ENCODE measurements at regions not wholly inside any gene's neighbourhood (a gene's known extent, or its start where the extent isn't known, plus 50 kb on each side); places are given as distances from the start of the nearest gene placed in this dataset.

DNA sequence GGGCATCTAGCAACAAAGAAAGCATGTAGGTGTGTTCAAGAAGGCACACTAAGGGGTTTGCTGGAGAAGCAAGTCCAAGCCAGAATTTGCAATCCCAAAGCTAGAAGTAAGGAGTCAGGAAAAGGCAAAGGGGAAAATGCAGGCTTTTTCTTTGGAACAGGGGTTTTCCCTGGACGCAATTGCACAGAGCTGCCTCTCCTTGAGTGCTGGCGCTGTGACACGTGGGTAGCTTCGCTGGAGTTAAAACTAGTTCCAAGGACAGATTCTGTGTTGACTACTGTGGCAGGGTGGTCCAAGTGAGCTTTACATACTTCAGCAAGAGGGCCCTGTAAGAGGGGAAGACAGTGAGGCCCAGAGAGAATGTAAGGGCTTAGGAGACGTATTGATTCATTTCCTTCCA lies 277.1 kb downstream of the ADGRA3 start:
- H4K20me1 ChIP-seq (ENCODE audit: insufficient read depth, low read length) = no peaks in the 10 kb centered on the region
- no peak for DNase-seq (ENCODE audit: low read depth)
- no peak overlapping the region for H3K4me2 ChIP-seq (ENCODE audit: low read length)
- peaks cover 6% of the 10 kb centered on the region for H3K9me3 Mint-ChIP-seq (ENCODE audit: unreplicated experiment)
- peaks cover 2% of the 10 kb centered on the region for H3K27me3 Mint-ChIP-seq (ENCODE audit: low read depth, unreplicated experiment)
- H3K36me3 Mint-ChIP-seq (ENCODE audit: low read depth, unreplicated experiment) = no peaks in the 10 kb centered on the region
- H3K4me3 ChIP-seq (ENCODE audit: insufficient read depth, low read depth, low read length) = no peak overlapping the region
- H3K27ac Mint-ChIP-seq (ENCODE audit: unreplicated experiment) = no peak overlapping the region
- H3K36me3 ChIP-seq (ENCODE audit: insufficient read depth, low read length) = no peaks in the 10 kb centered on the region
- H3K27me3 ChIP-seq (ENCODE audit: insufficient read depth, low read length) = no peaks in the 10 kb centered on the region
- no peaks in the 10 kb centered on the region for H3K4me1 ChIP-seq (ENCODE audit: insufficient read depth, low read length)
- no peak overlapping the region for H3K27ac ChIP-seq (ENCODE audit: low read depth, low read length)
- TF ChIP-seq, protein P1, sequence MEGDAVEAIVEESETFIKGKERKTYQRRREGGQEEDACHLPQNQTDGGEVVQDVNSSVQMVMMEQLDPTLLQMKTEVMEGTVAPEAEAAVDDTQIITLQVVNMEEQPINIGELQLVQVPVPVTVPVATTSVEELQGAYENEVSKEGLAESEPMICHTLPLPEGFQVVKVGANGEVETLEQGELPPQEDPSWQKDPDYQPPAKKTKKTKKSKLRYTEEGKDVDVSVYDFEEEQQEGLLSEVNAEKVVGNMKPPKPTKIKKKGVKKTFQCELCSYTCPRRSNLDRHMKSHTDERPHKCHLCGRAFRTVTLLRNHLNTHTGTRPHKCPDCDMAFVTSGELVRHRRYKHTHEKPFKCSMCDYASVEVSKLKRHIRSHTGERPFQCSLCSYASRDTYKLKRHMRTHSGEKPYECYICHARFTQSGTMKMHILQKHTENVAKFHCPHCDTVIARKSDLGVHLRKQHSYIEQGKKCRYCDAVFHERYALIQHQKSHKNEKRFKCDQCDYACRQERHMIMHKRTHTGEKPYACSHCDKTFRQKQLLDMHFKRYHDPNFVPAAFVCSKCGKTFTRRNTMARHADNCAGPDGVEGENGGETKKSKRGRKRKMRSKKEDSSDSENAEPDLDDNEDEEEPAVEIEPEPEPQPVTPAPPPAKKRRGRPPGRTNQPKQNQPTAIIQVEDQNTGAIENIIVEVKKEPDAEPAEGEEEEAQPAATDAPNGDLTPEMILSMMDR (IDR thresholded peaks at IDR 0.05; ENCODE audit: insufficient read depth, low read depth, low read length) = no peak
- TF ChIP-seq EZH2 (IDR thresholded peaks at IDR 0.05; ENCODE audit: insufficient read depth, low read length) = no peak
- no peak overlapping the region for H3K9ac ChIP-seq (ENCODE audit: low read length)
- FAIRE-seq = no peak
- no peak overlapping the region for H2AFZ ChIP-seq (ENCODE audit: low read depth, low read length)
- no peaks in the 10 kb centered on the region for H3K79me2 ChIP-seq (ENCODE audit: insufficient read depth, low read length)
- H3K4me3 Mint-ChIP-seq (ENCODE audit: unreplicated experiment) = no peak overlapping the region
- H3K4me1 Mint-ChIP-seq (ENCODE audit: low read depth, unreplicated experiment) = no peaks in the 10 kb centered on the region
- H3K9me3 ChIP-seq (ENCODE audit: insufficient read depth, low read depth, low read length) = no peaks in the 10 kb centered on the region

DNA sequence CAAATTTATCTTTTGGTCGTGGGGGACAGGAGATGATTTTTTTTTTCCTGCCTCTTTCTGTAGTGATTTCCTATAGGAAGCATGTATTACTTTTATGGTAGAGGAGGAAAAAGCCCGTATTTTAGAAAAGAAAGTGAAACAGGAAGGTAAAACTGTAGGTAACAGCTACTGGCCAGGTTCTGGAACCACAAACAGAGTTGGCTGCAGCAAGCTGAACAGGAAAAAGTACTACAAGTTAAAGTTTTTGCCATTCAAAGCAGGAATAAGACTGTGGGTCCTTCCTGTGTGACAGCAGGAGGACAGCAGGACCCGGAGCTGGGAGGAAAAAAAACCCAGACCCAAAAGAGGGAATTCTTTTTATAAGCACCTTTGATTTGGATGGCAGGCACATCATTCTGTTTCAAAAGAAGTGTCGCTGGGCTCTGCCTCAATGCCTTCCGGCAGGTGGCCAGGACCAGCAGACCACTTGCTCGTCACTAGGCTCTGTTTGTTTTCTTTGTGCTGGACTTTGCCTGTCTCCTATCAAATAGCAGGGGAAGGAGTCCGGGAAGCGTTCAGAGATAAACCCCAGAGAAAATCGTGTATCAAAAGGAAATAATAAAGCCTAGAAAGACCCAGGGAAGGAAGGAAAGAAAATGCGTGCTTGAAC lies 277.9 kb downstream of the ADGRA3 start:
- Mint-ChIP-seq H3K27me3 (ENCODE audit: low read depth, unreplicated experiment) (peaks cover 2% of the 10 kb centered on the region), H3K36me3 (ENCODE audit: low read depth, unreplicated experiment) (no peaks in the 10 kb centered on the region), H3K4me3 (ENCODE audit: unreplicated experiment) (no peak overlapping the region), H3K4me1 (ENCODE audit: low read depth, unreplicated experiment) (no peaks in the 10 kb centered on the region), H3K27ac (ENCODE audit: unreplicated experiment) (no peak overlapping the region), H3K9me3 (ENCODE audit: unreplicated experiment) (peaks cover 6% of the 10 kb centered on the region)
- TF ChIP-seq EZH2 (IDR thresholded peaks at IDR 0.05; ENCODE audit: insufficient read depth, low read length) = no peak
- TF ChIP-seq, protein P1 (IDR thresholded peaks at IDR 0.05; ENCODE audit: insufficient read depth, low read depth, low read length) = no peak
- Histone ChIP-seq H3K4me3 (ENCODE audit: insufficient read depth, low read depth, low read length) (no peak overlapping the region), H2AFZ (ENCODE audit: low read depth, low read length) (no peak overlapping the region), H3K4me1 (ENCODE audit: insufficient read depth, low read length) (no peaks in the 10 kb centered on the region), H4K20me1 (ENCODE audit: insufficient read depth, low read length) (no peaks in the 10 kb centered on the region), H3K9me3 (ENCODE audit: insufficient read depth, low read depth, low read length) (no peaks in the 10 kb centered on the region), H3K9ac (ENCODE audit: low read length) (no peak overlapping the region), H3K27me3 (ENCODE audit: insufficient read depth, low read length) (no peaks in the 10 kb centered on the region), H3K27ac (ENCODE audit: low read depth, low read length) (no peak overlapping the region), H3K4me2 (ENCODE audit: low read length) (peak overlapping the region; percentile 35), H3K36me3 (ENCODE audit: insufficient read depth, low read length) (no peaks in the 10 kb centered on the region), H3K79me2 (ENCODE audit: insufficient read depth, low read length) (no peaks in the 10 kb centered on the region)
- FAIRE-seq (no peak), DNase-seq (ENCODE audit: low read depth) (no peak)

DNA sequence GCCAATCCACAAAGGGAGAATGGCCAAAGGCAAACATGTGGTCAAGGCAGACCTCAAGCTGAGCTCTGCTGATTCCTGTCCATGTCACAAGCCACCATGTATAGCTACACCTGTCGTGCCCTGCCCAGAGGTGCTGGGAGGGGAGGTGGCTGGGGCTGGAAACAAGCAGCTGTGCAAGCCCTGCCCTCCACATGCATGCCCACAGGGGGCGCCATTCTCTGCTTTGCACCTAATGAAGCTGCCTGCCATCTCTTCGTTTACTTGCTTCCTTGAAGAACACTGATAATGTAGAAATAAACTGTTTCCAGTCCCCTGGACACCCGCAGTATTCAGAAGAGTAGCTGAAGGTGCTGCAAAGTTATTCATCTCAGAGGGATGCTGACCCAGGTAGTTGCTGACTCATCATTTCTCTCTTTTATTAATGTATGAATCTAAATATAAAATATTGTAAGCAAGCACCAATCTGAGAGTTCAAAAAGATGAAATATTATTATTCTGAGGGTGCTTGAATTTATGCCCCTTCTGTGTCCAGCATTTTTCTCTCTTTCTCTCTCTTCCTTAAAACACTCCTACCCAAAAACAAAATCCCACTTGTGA lies 278.6 kb downstream of the ADGRA3 start:
- no peak for DNase-seq (ENCODE audit: low read depth)
- no peaks in the 10 kb centered on the region for H3K4me1 ChIP-seq (ENCODE audit: insufficient read depth, low read length)
- peaks cover 6% of the 10 kb centered on the region for H3K9me3 Mint-ChIP-seq (ENCODE audit: unreplicated experiment)
- no peaks in the 10 kb centered on the region for H3K36me3 Mint-ChIP-seq (ENCODE audit: low read depth, unreplicated experiment)
- peaks cover 2% of the 10 kb centered on the region for H3K27me3 Mint-ChIP-seq (ENCODE audit: low read depth, unreplicated experiment)
- no peak overlapping the region for H3K4me3 Mint-ChIP-seq (ENCODE audit: unreplicated experiment)
- no peaks in the 10 kb centered on the region for H3K36me3 ChIP-seq (ENCODE audit: insufficient read depth, low read length)
- FAIRE-seq = no peak
- no peaks in the 10 kb centered on the region for H4K20me1 ChIP-seq (ENCODE audit: insufficient read depth, low read length)
- H3K27ac Mint-ChIP-seq (ENCODE audit: unreplicated experiment) = no peak overlapping the region
- H3K79me2 ChIP-seq (ENCODE audit: insufficient read depth, low read length) = no peaks in the 10 kb centered on the region
- no peak overlapping the region for H3K9ac ChIP-seq (ENCODE audit: low read length)
- TF ChIP-seq, protein P1 (IDR thresholded peaks at IDR 0.05; ENCODE audit: insufficient read depth, low read depth, low read length) = no peak
- H3K27me3 ChIP-seq (ENCODE audit: insufficient read depth, low read length) = no peaks in the 10 kb centered on the region
- H2AFZ ChIP-seq (ENCODE audit: low read depth, low read length) = no peak overlapping the region
- H3K27ac ChIP-seq (ENCODE audit: low read depth, low read length) = no peak overlapping the region
- no peak overlapping the region for H3K4me2 ChIP-seq (ENCODE audit: low read length)
- H3K4me3 ChIP-seq (ENCODE audit: insufficient read depth, low read depth, low read length) = no peak overlapping the region
- no peaks in the 10 kb centered on the region for H3K4me1 Mint-ChIP-seq (ENCODE audit: low read depth, unreplicated experiment)
- H3K9me3 ChIP-seq (ENCODE audit: insufficient read depth, low read depth, low read length) = no peaks in the 10 kb centered on the region

All from astrocyte (in vitro differentiated cells and primary cell).